HG02981 (cell line): ENCODE measurements at regions not wholly inside any gene's neighbourhood (a gene's known extent, or its start where the extent isn't known, plus 50 kb on each side); places are given as distances from the start of the nearest gene placed in this dataset.
"Not testable (repeated sequence)": the region's sequence is repeated elsewhere in the genome, so short reads cannot be mapped to it uniquely, and the experiment has no call there.

Experiments
- ATAC-seq: cut with Tn5 transposase; IDR thresholded peaks from one replicate; pipeline ENCODE4 v1.9.1; 2021; ENCODE audit warnings: mild to moderate bottlenecking, moderate library complexity; ENCODE audit not compliant: unreplicated experiment

DNA sequence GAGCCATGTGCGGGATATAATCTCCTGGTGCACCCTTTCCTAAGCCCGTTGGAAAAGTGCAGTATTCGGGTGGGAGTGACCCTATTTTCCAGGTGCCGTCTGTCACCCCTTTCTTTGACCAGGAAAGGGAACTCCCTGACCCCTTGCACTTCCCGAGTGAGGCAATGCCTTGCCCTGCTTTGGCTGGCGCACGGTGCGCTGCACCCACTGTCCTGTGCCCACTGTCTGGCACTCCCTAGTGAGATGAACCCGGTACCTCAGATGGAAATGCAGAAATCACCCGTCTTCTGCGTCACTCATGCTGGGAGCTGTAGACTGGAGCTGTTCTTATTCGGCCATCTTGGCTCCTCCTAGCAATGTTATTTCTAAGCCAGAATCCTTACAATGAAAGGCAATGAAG is 121.1 kb downstream of the TAF11L14 start:
- not testable (repeated sequence) for ATAC-seq

DNA sequence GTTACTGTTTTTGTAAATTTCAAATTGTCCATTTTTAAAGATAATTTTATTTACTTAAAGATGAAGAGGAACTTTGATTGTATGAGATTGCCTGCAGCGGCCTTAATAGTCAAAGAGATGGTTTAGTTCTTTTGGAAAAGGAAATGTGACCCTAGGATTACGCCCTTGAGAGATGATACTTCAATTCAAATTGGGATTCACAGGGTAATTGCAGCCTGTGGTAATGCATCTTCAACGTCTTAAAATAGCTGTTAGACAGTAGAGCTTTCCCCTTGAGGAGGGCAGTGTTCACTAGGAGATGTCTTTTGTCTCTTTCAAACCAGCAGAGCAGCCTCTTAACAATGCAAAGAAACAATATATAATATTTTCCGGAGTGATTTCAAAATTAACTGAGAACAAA is 127.1 kb downstream of the TAF11L14 start:
- no peak for ATAC-seq

DNA sequence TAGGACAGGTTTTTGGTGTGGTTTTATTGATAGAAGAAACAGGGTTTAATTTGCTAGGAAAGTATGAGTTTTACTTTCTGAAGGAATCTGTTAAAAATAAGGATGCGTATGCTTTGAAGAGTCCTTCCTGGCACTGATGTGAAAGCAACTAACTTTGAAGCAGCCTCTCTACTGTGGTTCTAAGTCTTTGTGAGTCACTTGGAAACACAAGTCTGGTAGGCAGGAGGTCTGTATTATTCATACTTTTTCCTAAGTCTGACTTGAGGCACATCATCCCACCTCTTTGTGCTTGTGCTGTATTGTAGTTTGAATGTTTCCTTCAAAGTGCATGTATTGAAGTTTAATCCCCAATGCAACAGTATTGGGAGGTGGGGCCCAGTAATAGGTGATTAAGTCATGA is 129.0 kb downstream of the TAF11L14 start:
- no peak for ATAC-seq

DNA sequence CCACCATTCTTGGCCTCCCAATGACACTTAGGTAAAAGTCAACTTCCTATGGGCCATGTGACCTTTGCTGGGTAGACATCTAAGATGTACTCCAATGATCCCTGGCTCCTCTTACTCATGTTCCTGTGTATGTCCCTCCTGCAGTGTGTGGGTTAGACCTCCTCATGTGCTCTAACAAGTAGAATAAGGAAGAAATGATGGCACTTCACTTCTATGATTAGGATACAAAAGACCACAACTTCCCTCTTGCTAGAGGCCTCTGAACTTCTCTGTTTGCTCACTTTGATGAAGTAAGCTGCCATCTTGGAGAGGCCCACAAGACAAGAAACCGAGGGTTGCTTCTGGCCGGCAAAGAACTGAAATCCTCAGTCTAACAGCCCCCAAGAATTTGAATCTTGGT is 131.8 kb downstream of the TAF11L14 start:
- ATAC-seq, result no peak

DNA sequence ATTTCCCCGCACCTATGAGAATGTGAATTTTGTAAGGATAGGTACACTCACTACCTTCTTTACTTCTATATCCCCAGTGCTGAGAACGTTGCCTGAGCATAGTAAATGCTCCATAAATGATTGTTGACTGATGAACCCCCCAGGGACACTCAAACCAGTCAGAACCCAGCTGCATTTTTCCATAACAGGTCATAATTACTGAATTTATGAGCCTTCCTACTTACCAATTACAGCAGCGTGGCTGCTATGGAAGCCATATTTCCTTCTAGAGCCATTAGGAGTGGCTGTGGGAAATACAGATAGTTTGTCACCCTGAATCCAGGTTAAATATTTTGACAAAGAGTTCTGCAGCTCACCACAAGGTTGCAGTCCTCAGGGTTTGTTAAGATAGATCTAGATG is 135.0 kb downstream of the TAF11L14 start:
- no peak for ATAC-seq

DNA sequence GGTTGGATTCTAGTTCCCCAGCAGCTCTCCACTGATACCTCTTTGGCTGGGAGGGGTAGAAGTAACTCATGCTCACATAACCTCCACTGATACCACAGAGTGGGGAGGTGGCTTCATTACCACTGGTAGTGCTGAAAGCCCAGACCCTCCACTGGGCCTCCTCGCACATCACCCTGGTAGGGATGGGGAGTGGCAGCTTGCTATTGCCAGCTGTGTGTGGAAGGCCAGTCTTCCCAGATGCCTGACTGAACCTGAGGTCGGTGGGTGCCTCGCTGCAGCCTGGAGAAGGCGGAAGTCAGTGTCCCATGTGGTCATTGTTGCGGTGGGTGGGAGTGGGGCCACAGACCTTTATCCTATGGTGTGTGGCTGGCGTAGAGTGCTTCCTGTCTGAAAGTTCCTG is 138.0 kb downstream of the TAF11L14 start:
- no peak for ATAC-seq

DNA sequence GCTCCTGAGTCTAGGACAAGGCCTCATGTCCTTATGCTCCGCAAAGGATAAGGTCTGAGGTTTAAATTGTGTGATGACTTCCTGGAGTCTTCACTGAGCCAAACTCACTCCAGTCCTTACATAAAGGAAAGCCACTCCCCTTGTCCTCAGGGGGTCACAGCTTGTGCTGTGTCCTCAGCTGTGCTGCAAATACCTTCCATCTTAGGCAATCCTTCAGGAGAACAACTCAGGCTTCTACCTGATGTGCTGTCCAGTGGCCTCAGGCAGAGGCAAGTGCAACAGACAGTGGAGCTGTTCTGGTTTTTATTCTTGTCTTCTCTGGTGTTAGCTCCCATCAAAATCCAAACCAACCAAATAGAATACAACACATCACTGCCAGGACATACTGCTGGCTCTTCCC is 151.5 kb downstream of the TAF11L14 start:
- no peak for ATAC-seq

DNA sequence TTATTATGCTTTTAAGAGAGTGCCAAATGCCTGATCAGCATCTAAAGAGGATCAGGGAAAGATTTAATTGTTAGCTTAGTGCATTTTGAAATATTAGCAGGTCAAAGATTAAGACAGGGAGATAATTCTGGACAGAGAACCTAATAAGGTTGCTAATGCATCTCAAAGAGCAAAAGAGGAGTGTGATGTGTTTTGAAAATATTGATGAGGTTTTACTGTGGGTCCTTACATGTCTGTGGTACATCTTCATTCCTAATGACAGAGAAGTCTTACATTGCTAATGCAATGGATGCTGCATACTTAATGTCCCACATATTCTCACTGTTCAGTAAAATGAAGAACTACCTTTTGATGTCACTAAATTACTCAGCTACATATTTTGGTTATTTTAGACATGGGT is 154.1 kb downstream of the TAF11L14 start:
- no peak for ATAC-seq

DNA sequence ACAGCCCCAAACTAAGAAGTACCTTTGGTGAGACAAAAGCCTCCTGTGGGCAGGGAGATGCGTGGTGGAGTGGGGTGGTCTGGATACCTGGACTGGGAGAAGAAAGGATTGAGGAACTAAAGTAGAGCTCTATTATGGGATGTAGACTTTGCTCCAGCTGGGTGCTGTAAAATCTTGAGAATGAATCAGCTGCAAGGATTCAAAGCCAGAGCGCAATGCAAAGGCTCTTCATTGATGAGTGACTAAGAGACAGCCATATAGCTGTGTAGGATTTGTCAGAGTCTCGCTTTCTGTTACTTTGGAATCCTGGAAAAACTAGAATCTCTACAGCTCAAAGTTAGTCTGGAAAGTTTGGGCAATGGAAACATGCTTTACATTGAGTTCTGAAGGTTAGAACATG is 159.9 kb downstream of the TAF11L14 start:
- no peak for ATAC-seq

DNA sequence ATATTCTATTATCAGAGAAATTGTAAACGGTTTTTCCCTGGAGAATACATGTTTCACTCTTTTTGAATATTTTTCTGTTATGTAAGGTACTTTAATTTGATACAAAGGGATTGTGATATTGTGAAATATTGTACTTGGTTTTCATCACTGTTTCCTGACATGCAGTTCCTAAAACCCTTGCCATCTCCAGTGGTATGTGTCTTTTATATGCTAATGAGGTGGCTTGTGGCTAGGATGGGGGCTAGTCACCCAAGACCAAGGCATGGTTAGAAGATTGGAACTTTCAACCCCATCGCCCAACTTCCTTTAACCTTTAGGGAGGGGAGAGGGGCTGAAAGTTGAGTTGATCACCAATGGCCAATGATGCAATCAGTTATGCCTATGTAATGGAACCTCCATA is 160.6 kb downstream of the TAF11L14 start:
- ATAC-seq, result no peak

DNA sequence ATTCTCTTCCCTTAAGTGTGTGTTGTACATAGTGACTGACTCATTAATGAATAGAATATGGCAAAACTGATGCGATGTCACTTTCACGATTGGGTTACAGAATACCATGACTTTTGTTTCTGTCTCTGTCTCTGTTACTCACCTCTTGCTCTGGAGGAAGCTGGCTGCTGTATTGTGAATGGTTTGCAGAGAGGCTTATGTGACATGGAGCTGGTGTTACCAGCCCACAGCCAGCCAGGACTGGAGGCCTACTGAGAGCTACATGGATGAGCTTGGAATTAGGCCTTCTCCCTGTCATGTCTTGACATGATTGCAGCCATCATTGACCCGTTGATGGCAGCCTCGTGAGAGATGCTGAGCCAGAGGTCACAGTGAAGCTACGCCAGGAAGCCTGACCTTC is 161.9 kb downstream of the TAF11L14 start:
- no peak for ATAC-seq

DNA sequence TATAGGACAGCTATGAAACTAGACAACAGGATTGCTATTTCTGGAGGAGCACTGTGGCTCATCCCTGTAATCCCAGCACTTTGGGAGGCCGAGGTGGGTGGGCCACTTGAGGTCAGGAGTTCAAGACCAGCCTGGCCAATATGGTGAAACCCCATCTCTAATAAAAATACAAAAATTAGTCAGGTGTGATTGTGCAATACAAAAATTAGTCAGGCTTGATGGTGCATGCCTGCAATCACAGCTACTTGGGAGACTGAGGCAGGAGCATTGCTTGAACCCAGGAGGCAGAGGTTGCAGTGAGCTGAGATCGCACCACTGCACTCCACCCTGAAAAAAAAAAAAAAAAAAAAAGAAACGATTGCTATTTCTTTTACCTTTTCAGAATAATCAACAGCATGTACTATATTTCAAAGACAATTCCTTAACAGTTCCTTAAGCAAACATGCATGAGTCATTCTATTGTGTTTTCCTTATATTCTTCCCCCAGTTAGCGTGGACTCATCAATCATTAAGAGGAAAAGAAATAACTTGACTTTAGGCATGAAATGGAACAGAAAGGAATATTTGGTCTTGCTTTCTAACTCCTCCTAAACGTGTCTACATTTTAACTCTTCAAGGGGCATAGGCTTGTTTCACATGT is 162.6 kb downstream of the TAF11L14 start:
- no peak for ATAC-seq

DNA sequence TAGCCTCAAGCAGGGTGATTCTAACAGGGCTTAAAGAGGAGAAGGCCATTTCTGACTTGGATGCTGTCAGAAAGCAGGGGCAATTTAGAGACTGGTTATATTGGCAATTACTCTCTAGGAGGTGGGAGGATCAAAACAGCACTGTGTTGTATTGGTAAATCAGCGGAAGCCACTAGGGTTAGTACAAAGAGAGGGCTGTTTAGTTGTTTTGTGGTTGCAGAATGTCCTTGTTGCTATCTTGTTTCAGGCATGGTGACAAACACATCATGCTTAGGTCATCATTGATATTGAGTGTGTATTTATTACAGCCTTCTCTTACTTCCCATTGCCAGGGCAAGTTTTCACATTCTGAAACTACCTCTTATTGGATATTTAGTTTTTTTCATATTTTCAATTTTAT is 165.3 kb downstream of the TAF11L14 start:
- ATAC-seq, result no peak

DNA sequence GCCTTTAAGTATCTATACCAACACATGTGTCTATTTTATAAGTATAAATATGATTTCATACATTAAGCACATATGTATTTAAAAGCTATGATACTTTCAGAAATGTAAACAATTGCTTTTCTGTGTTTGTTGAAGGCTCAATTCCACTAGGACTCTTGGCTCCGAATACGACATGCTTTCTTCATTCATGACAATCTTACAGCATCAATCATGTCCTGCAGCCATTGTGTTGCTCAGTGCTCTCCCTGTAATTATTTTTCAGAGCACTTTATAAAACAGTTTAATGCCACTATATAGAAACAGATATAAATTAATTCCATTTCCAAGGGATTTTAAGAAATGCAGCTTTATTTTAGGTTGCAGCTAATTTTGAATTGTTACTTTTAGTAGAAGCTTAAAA is 167.3 kb downstream of the TAF11L14 start:
- no peak for ATAC-seq

DNA sequence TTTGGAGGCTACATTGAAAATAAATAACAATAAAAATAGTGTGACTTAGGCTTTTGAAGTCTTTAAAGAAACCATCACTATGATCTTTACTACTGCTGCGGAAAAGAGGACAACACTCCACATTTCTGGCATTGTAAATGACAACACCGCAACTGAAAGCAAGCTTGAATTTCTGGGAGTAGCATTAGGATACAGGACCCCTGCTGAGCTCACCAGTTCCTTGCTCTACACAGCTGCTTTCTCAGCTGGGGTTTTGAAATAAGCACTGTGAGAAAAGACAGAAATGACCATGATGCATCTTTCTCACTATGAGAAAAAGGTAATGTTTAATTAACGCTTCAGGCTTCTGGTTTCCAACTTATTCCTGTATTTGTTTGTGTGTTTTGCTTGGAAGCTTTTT is 168.0 kb downstream of the TAF11L14 start:
- no peak for ATAC-seq

DNA sequence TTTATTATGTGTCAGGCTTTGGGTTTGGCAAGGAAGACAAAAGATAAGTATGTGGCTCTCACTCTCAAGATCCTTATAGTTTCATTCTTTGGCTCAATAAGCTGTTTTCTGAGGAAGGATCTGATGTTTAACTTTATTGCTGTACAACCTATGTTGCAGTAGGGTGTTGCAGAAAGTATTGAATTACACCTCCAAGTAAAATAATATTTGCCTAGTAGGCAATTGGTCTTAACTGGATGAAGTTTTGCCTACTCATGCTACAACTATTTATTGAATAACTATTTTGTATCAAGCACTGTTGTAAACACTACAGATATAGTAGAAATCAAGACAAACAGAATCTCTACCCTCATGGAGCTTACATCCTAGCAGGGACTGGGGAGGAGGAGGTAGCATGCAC is 169.7 kb downstream of the TAF11L14 start:
- no peak for ATAC-seq

DNA sequence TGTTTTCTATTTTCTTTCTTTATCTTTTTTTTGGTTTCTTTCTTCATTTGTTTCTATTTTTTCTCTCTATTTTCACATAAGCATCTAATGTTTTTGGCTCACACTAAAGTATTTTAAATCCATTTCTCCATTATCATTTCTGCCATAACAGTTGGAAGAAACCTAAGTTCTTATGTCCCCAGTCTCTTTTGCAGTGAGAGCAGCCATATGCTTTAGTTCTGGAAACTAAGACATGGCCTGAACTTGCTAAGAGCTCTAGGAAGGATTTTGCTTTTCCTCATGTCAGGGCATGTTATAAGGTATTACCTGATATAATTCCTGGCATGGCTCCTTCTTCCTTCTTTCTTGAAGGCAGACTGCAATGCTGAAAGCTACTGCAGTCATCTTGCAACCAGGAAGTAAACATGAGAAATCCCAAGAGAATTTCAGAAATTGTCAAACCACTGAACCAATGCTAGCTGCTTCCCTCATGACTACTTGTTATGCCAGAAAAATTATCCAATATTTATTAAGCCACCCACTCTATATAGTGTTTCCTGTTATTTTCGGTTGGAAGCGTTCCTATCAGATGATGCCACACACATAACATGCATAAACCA is 171.1 kb downstream of the TAF11L14 start:
- no peak for ATAC-seq

DNA sequence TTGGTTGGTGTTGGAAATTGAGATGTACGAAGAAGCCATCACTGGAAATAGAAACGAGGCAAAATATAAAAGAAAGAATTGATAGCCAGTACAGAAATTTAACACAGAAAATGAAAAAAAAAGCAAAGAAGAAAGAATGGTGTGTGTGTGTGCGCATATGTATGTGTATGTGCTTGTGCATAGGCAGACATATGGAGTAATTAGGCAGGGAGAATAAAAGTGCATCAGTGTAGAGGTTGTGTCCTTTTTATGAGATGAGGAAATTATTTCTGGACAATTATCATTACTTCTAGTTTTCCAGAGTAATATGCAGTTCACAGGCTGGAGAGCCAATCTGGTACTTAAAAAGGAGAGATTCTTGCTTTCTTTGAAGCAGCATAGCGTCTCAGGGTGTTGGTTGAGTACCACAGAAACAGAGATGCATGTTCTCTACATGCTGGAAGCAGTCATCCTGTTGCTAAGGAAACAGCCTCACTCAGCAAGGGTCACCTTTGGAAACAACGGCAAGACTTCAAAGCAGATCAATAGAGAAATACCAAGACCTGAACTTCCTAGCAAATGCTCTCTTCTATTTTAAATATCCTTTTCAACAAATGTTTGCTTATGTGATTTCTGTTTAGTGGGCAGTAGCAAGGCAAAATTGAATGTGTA is 172.7 kb downstream of the TAF11L14 start:
- ATAC-seq, result no peak

DNA sequence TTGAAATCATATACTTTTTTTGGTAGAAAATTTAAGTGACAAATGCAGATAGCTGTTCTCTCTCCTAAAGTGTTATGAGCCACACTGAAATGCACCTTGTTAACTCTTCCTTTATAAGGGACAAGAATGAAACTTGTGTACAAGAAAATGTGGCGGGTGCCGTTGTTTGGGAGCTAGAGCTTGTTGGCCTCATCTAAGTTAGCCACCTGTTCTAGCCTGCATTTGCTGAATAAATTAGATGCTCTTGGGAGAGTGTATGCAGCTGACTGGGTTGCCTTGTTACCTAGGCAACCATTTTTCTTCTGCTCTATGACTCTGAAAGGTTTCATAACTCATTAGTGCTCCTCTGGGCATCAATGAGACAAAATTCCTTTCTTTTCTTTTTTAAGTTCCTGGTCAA is 174.3 kb downstream of the TAF11L14 start:
- ATAC-seq, result no peak

DNA sequence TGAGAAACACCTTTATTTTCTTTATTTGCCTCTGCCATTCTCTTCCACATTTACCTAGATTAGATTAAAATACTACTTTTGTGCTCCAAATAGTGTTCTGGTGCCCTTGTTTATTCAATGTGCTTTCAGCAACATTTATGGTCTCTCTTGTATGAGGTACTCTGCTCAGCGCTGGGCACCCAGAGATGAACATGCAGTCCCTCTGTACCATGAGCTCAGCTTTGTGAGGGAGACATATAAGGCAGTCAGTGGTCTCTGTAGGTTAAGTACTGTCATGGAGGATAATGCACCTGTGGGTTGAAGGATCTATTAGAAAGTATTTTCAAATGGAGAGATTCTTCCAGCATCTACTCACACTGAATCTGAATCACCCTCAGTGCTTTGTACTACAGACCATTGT is 176.5 kb downstream of the TAF11L14 start:
- no peak for ATAC-seq

DNA sequence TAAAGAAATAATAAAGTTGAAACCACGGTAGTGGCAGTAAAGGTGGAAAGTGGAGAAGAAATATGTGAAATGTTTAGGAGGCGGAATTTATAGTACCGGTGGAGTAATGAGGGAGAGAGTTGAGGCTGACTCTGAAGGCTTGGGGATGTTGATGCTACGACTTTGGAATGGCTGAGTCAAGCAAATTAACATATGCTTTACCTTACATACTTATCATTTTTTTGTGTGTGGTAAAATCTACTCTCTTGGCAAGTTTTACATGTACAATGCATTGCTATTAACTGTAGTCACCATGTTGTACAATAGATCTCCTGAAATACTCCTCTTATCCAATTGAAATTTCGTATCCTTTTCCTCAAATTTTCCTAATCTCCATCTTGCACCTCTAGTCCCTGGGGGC is 179.0 kb downstream of the TAF11L14 start:
- no peak for ATAC-seq

DNA sequence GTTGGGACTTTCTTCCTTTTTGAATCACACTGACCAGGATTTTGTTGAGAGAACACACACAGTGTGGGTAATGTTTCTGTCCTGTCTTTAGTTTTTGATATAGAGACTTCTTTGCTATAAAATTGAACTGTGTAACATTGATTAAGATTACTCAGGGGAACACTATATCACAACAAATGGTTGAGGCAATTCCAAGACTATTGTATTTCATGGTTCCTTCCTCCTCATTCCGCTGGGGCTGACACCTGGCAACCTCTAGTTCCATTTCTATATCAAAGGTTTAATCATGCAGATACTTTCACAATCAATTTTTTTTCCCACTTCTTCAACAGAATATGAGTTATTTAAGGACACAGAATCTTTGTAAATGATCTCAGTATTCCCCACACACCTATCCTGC is 182.2 kb downstream of the TAF11L14 start:
- no peak for ATAC-seq

DNA sequence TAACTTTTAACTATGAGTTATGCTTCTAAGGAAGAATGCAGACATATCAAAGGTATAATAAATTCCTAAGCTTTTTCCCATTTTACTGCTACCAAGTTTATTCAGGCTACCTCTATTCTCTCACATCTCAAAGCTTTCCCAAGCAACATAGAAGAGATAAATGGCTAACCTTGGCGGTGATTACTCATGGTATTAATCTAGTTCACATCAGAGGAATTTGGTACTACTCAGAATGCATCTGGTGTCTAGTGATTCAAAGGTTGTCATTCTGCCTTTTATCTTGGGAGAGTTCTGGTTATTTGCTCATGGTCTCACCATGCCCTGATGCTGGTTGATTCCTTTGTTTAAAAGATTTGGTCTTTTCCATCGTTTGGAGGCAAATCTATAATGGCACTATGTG is 182.7 kb downstream of the TAF11L14 start:
- no peak for ATAC-seq
